Esophagus muscularis mucosa (tissue), 4 donors: ENCODE measurements at regions not wholly inside any gene's neighbourhood (a gene's known extent, or its start where the extent isn't known, plus 50 kb on each side); places are given as distances from the start of the nearest gene placed in this dataset.

Experiments
- EP300 ChIP-seq: sonication (generic); formaldehyde crosslinking; IDR thresholded peaks from one replicate; pipeline ENCODE4 v1.6.1; 2017; ENCODE audit warnings: antibody characterized with exemption
- POLR2AphosphoS5 ChIP-seq, 2 donors: sonication (generic); formaldehyde crosslinking; IDR thresholded peaks; one replicate each; pipeline ENCODE4 v1.6.1; 2017; ENCODE audit warnings: antibody characterized with exemption in 2 of 2
- TF ChIP-seq, protein P1 (sequence below), 3 experiments: fragments of 200-600 bp in 2 of 3; fragments of 450-650 bp in 1 of 3; sonication (generic) in 2 of 3; IDR thresholded peaks; one replicate each; pipeline ENCODE4 v1.5.1; 2017 to 2019; ENCODE audit warnings: antibody characterized with exemption in 3 of 3, mild to moderate bottlenecking in 2 of 3, moderate library complexity in 1 of 3

DNA sequence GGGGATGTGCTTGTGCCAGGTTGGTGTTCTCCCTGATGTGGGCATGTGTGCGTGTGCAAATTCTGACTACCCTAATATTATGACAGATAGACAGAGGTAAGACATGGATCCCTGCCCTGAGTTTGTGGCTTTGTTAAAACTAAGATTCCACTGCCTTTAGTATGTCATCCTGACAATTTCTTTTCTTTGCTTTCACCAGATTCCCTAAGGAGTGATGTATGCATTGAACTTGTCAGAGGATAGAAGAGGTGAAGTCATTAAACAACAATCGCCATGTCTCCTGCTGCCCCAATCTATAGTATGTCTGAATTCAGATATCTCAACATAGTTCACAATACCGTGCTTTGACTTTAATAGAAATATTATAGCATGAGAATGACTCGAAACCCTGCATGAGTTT lies 137.1 kb upstream of the ELAC2 start:
- TF ChIP-seq, protein P1, sequence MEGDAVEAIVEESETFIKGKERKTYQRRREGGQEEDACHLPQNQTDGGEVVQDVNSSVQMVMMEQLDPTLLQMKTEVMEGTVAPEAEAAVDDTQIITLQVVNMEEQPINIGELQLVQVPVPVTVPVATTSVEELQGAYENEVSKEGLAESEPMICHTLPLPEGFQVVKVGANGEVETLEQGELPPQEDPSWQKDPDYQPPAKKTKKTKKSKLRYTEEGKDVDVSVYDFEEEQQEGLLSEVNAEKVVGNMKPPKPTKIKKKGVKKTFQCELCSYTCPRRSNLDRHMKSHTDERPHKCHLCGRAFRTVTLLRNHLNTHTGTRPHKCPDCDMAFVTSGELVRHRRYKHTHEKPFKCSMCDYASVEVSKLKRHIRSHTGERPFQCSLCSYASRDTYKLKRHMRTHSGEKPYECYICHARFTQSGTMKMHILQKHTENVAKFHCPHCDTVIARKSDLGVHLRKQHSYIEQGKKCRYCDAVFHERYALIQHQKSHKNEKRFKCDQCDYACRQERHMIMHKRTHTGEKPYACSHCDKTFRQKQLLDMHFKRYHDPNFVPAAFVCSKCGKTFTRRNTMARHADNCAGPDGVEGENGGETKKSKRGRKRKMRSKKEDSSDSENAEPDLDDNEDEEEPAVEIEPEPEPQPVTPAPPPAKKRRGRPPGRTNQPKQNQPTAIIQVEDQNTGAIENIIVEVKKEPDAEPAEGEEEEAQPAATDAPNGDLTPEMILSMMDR (IDR thresholded peaks at IDR 0.05): no peak
- TF ChIP-seq POLR2AphosphoS5 (IDR thresholded peaks at IDR 0.05) (no peak), EP300 (no peak)
